ENCODE measurements at regions not wholly inside any gene's neighbourhood (a gene's known extent, or its start where the extent isn't known, plus 50 kb on each side); places are given as distances from the start of the nearest gene placed in this dataset.

GRCh38 chr22:33220476-33221080 lies 162.4 kb upstream of the SYN3 start (continued):
- TF ChIP-seq PRDM15 (CRISPR knock-in tag; IDR thresholded peaks at IDR 0.05): no peak

GRCh38 chr22:33219648-33220384 lies 161.6 kb upstream of the SYN3 start:
- no TSS peak for BruUV-seq (replicated peaks)
- TF ChIP-seq SMAD1 (IDR thresholded peaks at IDR 0.05; ENCODE audit: low read depth, partially characterized antibody) (no peak), NBN (IDR thresholded peaks at IDR 0.05) (no peak)
- no peak overlapping the region for H3K9ac ChIP-seq (ENCODE audit: control insufficient read depth, insufficient read depth, low read length)
- no peak overlapping the region for H3K4me2 ChIP-seq (ENCODE audit: control insufficient read depth, insufficient read depth)
- no peaks in the 10 kb centered on the region; the same call in 2 of the 3 replicates for H3K9me3 ChIP-seq (replicated peaks; ENCODE audit: control insufficient read depth, insufficient read depth, low read length)
- H3K27me3 ChIP-seq (replicated peaks in 1 of 2; ENCODE audit: control insufficient read depth in 2 of 2, insufficient read depth in 2 of 2, low read length in 1 of 2): no peaks in the 10 kb centered on the region
- no peak for ATAC-seq
- no peaks in the 10 kb centered on the region for H3K79me2 ChIP-seq (ENCODE audit: control insufficient read depth, insufficient read depth, low read length)
- CTCF ChIA-PET: interaction anchor here (0.6 to 2.6 kb wide), 5 partner anchors 8 to 106 kb away, joined by 3 to 12 read pairs (median 4); no protein-coding TSS in a partner anchor
- H3K4me1 ChIP-seq (ENCODE audit: control insufficient read depth, insufficient read depth, low read length): no peaks in the 10 kb centered on the region
- WGBS (ENCODE audit: insufficient coverage, insufficient replicate concordance, low lambda C conversion rate, missing lambda C conversion rate): 47% methylated on average over 8 of the region's 8 CpGs
- no peak overlapping the region for H3K4me3 ChIP-seq
- RAD21 ChIA-PET (ENCODE audit: unreplicated experiment): no interaction called here
- no peaks in the 10 kb centered on the region for H4K20me1 ChIP-seq (ENCODE audit: control insufficient read depth, insufficient read depth)
- in situ Hi-C loops (cut with MboI) (no loop called here), intact Hi-C loops (cut with micrococcal nuclease; ENCODE audit: unreplicated experiment) (no loop called here)
- FAIRE-seq: no peak
- H2AFZ ChIP-seq (ENCODE audit: control insufficient read depth, low read depth, low read length): no peak overlapping the region
- SMC1A ChIA-PET (ENCODE audit: uncharacterized antibody, unreplicated experiment): no interaction called here
- POLR2A ChIA-PET: no interaction called here
- no peak for DNase-seq (ENCODE audit: low read depth, low spot score)
- H3K36me3 ChIP-seq (ENCODE audit: control insufficient read depth in 2 of 2, insufficient read depth in 2 of 2, low read length in 1 of 2): no peaks in the 10 kb centered on the region
- H3K27ac ChIP-seq (ENCODE audit: control insufficient read depth, insufficient read depth): no peak overlapping the region
